SK-N-SH treated with all-trans-retinoic acid at 6 μM for 48 hours (cell line): ENCODE measurements at regions not wholly inside any gene's neighbourhood (a gene's known extent, or its start where the extent isn't known, plus 50 kb on each side); places are given as distances from the start of the nearest gene placed in this dataset.

Experiments used
- PPARA ChIP-seq: fragments of 250-450 bp; sonication (Bioruptor Pico); IDR thresholded peaks from 2 replicates; pipeline ENCODE4 v1.5.0; 2020; ENCODE audit warnings: mild to moderate bottlenecking, borderline replicate concordance
- RARB ChIP-seq: fragments of 250-450 bp; sonication (Bioruptor Pico); IDR thresholded peaks from 2 replicates; pipeline ENCODE4 v1.8.0; 2021; ENCODE audit warnings: mild to moderate bottlenecking, moderate library complexity
- ZC3H10 ChIP-seq: fragments of 250-450 bp; sonication (Bioruptor Pico); IDR thresholded peaks from 2 replicates; pipeline ENCODE4 v1.5.1; 2021; ENCODE audit warnings: mild to moderate bottlenecking, moderate library complexity
- TF ChIP-seq, protein P1 (sequence below): fragments of 250-450 bp; sonication (Bioruptor Pico); IDR thresholded peaks from 2 replicates; pipeline ENCODE4 v1.5.1; 2021; ENCODE audit warnings: mild to moderate bottlenecking, moderate library complexity
- TF ChIP-seq, protein P2 (sequence below): fragments of 250-450 bp; sonication (Bioruptor Pico); IDR thresholded peaks from 2 replicates; pipeline ENCODE4 v1.8.0; 2020; ENCODE audit warnings: mild to moderate bottlenecking, moderate library complexity, borderline replicate concordance

DNA sequence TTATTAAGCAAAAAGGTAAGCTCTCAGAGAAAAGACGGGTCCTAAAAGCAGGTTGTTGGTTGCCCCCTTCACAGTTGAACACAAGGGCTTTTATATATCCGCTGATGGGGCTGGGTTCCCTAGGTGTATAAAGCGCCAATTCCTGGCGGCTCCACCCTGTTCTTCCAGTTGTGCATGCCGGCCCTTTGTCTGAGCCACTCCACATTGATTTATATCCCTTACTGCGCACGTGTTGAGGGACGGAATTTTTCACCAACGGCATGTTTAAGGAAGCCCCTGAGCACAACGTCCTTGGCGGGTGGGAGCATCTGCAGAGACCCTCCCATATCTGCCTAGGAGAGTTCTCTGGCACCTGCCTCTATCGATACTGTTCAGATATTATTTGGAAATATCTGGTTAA, 135.7 kb downstream of the DTHD1 start:
- TF ChIP-seq RARB (CRISPR knock-in tag) = no peak
- no peak for TF ChIP-seq ZC3H10 (CRISPR knock-in tag)
- TF ChIP-seq PPARA (CRISPR knock-in tag) = no peak
- TF ChIP-seq, protein P1, sequence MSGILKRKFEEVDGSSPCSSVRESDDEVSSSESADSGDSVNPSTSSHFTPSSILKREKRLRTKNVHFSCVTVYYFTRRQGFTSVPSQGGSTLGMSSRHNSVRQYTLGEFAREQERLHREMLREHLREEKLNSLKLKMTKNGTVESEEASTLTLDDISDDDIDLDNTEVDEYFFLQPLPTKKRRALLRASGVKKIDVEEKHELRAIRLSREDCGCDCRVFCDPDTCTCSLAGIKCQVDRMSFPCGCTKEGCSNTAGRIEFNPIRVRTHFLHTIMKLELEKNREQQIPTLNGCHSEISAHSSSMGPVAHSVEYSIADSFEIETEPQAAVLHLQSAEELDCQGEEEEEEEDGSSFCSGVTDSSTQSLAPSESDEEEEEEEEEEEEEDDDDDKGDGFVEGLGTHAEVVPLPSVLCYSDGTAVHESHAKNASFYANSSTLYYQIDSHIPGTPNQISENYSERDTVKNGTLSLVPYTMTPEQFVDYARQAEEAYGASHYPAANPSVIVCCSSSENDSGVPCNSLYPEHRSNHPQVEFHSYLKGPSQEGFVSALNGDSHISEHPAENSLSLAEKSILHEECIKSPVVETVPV (CRISPR knock-in tag) = no peak
- TF ChIP-seq, protein P2, sequence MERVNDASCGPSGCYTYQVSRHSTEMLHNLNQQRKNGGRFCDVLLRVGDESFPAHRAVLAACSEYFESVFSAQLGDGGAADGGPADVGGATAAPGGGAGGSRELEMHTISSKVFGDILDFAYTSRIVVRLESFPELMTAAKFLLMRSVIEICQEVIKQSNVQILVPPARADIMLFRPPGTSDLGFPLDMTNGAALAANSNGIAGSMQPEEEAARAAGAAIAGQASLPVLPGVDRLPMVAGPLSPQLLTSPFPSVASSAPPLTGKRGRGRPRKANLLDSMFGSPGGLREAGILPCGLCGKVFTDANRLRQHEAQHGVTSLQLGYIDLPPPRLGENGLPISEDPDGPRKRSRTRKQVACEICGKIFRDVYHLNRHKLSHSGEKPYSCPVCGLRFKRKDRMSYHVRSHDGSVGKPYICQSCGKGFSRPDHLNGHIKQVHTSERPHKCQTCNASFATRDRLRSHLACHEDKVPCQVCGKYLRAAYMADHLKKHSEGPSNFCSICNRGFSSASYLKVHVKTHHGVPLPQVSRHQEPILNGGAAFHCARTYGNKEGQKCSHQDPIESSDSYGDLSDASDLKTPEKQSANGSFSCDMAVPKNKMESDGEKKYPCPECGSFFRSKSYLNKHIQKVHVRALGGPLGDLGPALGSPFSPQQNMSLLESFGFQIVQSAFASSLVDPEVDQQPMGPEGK = no peak
